ENCODE measurements at regions not wholly inside any gene's neighbourhood (a gene's known extent, or its start where the extent isn't known, plus 50 kb on each side); places are given as distances from the start of the nearest gene placed in this dataset.

- 50 to 69% methylated on average over 5 of the region's 5 CpGs for WGBS, 2 experiments (ENCODE audit: low coverage in 1 of 2, low lambda C conversion rate in 2 of 2, missing lambda C conversion rate in 2 of 2)
- H3K4me3 ChIP-seq, result no peak overlapping the region
- H2AFZ ChIP-seq, result no peak overlapping the region
- H3K9me2 ChIP-seq (ENCODE audit: insufficient read depth), result no peaks in the 10 kb centered on the region
- peak; percentile 14 for DNase-seq
- H4K20me1 ChIP-seq (ENCODE audit: insufficient read depth), result no peaks in the 10 kb centered on the region
- no peak overlapping the region for H3K27ac ChIP-seq
- in situ Hi-C loops (cut with MboI), result no loop called here
- no peaks in the 10 kb centered on the region for H3F3A ChIP-seq (ENCODE audit: insufficient read depth)
- no peaks in the 10 kb centered on the region for H3K36me3 ChIP-seq (ENCODE audit: low read depth)
- no peak overlapping the region for H3K9ac ChIP-seq
- H3K9me3 ChIP-seq (ENCODE audit: low read depth), result no peaks in the 10 kb centered on the region
- TF ChIP-seq EZH2phosphoT487 (IDR thresholded peaks at IDR 0.05; ENCODE audit: insufficient read depth, low read depth), result no peak
- TF ChIP-seq EZH2 (IDR thresholded peaks at IDR 0.05; ENCODE audit: insufficient read depth, poor library complexity, severe bottlenecking), result no peak
- no peaks in the 10 kb centered on the region for H3K27me3 ChIP-seq (replicated peaks; ENCODE audit: insufficient read depth)
- H3K4me1 ChIP-seq (ENCODE audit: insufficient read depth), result no peaks in the 10 kb centered on the region
- no peak overlapping the region for H3K4me2 ChIP-seq (ENCODE audit: unreplicated experiment)
- H3K79me2 ChIP-seq (ENCODE audit: insufficient read depth), result no peaks in the 10 kb centered on the region
Observed at GRCh38 chr11:28649922-28650321, 541.7 kb downstream of the METTL15 start.

- Histone ChIP-seq H3K79me2 (ENCODE audit: insufficient read depth) (no peaks in the 10 kb centered on the region), H4K20me1 (ENCODE audit: insufficient read depth) (no peaks in the 10 kb centered on the region), H3K9me2 (ENCODE audit: insufficient read depth) (no peaks in the 10 kb centered on the region), H3K36me3 (ENCODE audit: low read depth) (no peaks in the 10 kb centered on the region), H3K4me3 (no peak overlapping the region), H3K4me1 (ENCODE audit: insufficient read depth) (peaks cover 12% of the 10 kb centered on the region), H2AFZ (no peak overlapping the region), H3F3A (ENCODE audit: insufficient read depth) (peaks cover 12% of the 10 kb centered on the region; the same call in 1 of the 2 replicates), H3K27me3 (replicated peaks; ENCODE audit: insufficient read depth) (no peaks in the 10 kb centered on the region; the same call in none of the 2 replicates), H3K9ac (no peak overlapping the region), H3K4me2 (ENCODE audit: unreplicated experiment) (no peak overlapping the region), H3K9me3 (ENCODE audit: low read depth) (no peaks in the 10 kb centered on the region), H3K27ac (no peak overlapping the region)
- TF ChIP-seq EZH2 (IDR thresholded peaks at IDR 0.05; ENCODE audit: insufficient read depth, poor library complexity, severe bottlenecking) (no peak), EZH2phosphoT487 (IDR thresholded peaks at IDR 0.05; ENCODE audit: insufficient read depth, low read depth) (no peak)
- 11 to 18% methylated on average over 2 of the region's 2 CpGs for WGBS, 2 experiments (ENCODE audit: low coverage in 1 of 2, low lambda C conversion rate in 2 of 2, missing lambda C conversion rate in 2 of 2)
- in situ Hi-C loops (cut with MboI), result no loop called here
- DNase-seq, result no peak
Observed at GRCh38 chr11:28636566-28636965, 528.4 kb downstream of the METTL15 start.

GRCh38 chr11:28636033-28636432 lies 527.8 kb downstream of the METTL15 start:
- Histone ChIP-seq H3K4me2 (ENCODE audit: unreplicated experiment) (no peak overlapping the region), H3K9me3 (ENCODE audit: low read depth) (no peaks in the 10 kb centered on the region), H3K79me2 (ENCODE audit: insufficient read depth) (no peaks in the 10 kb centered on the region), H3F3A (ENCODE audit: insufficient read depth) (peaks cover 12% of the 10 kb centered on the region; the same call in 1 of the 2 replicates), H3K36me3 (ENCODE audit: low read depth) (no peaks in the 10 kb centered on the region), H3K27ac (no peak overlapping the region), H3K27me3 (replicated peaks; ENCODE audit: insufficient read depth) (no peaks in the 10 kb centered on the region; the same call in none of the 2 replicates), H3K9ac (no peak overlapping the region), H3K4me3 (no peak overlapping the region), H4K20me1 (ENCODE audit: insufficient read depth) (no peaks in the 10 kb centered on the region), H3K4me1 (ENCODE audit: insufficient read depth) (peaks cover 12% of the 10 kb centered on the region), H3K9me2 (ENCODE audit: insufficient read depth) (no peaks in the 10 kb centered on the region), H2AFZ (no peak overlapping the region)
- in situ Hi-C loops (cut with MboI), result no loop called here
- DNase-seq, result no peak
- TF ChIP-seq EZH2 (IDR thresholded peaks at IDR 0.05; ENCODE audit: insufficient read depth, poor library complexity, severe bottlenecking) (no peak), EZH2phosphoT487 (IDR thresholded peaks at IDR 0.05; ENCODE audit: insufficient read depth, low read depth) (no peak)
- 37 to 40% methylated on average over 4 of the region's 4 CpGs for WGBS, 2 experiments (ENCODE audit: low coverage in 1 of 2, low lambda C conversion rate in 2 of 2, missing lambda C conversion rate in 2 of 2)

GRCh38 chr11:28632338-28632737 lies 524.1 kb downstream of the METTL15 start:
- no peaks in the 10 kb centered on the region; the same call in 1 of the 2 replicates for H3K27me3 ChIP-seq (replicated peaks; ENCODE audit: insufficient read depth)
- in situ Hi-C loops (cut with MboI), result no loop called here
- no peaks in the 10 kb centered on the region for H3K9me2 ChIP-seq (ENCODE audit: insufficient read depth)
- H4K20me1 ChIP-seq (ENCODE audit: insufficient read depth), result no peaks in the 10 kb centered on the region
- no peaks in the 10 kb centered on the region for H3K9me3 ChIP-seq (ENCODE audit: low read depth)
- H3K36me3 ChIP-seq (ENCODE audit: low read depth), result no peaks in the 10 kb centered on the region
- WGBS, 2 experiments (ENCODE audit: low coverage in 1 of 2, low lambda C conversion rate in 2 of 2, missing lambda C conversion rate in 2 of 2), result 26 to 36% methylated on average over 2 of the region's 2 CpGs
- H3K27ac ChIP-seq, result no peak overlapping the region
- TF ChIP-seq EZH2 (IDR thresholded peaks at IDR 0.05; ENCODE audit: insufficient read depth, poor library complexity, severe bottlenecking) (no peak), EZH2phosphoT487 (IDR thresholded peaks at IDR 0.05; ENCODE audit: insufficient read depth, low read depth) (no peak)
- no peak overlapping the region for H3K4me3 ChIP-seq
- H3F3A ChIP-seq (ENCODE audit: insufficient read depth), result peaks cover 12% of the 10 kb centered on the region; the same call in 1 of the 2 replicates
- H3K4me2 ChIP-seq (ENCODE audit: unreplicated experiment), result peak overlapping the region; percentile 13
- H3K79me2 ChIP-seq (ENCODE audit: insufficient read depth), result no peaks in the 10 kb centered on the region
- peak; percentile 54 for DNase-seq
- no peak overlapping the region for H2AFZ ChIP-seq
- H3K9ac ChIP-seq, result no peak overlapping the region
- peaks cover 12% of the 10 kb centered on the region for H3K4me1 ChIP-seq (ENCODE audit: insufficient read depth)

- 0 to 5% methylated on average over 1 of the region's 1 CpG for WGBS, 2 experiments (ENCODE audit: low coverage in 1 of 2, low lambda C conversion rate in 2 of 2, missing lambda C conversion rate in 2 of 2)
- H3K9me2 ChIP-seq (ENCODE audit: insufficient read depth), result no peaks in the 10 kb centered on the region
- no peak overlapping the region for H3K27ac ChIP-seq
- H4K20me1 ChIP-seq (ENCODE audit: insufficient read depth), result no peaks in the 10 kb centered on the region
- no peak overlapping the region for H3K9ac ChIP-seq
- no peak overlapping the region for H3K4me2 ChIP-seq (ENCODE audit: unreplicated experiment)
- TF ChIP-seq EZH2phosphoT487 (IDR thresholded peaks at IDR 0.05; ENCODE audit: insufficient read depth, low read depth) (no peak), EZH2 (IDR thresholded peaks at IDR 0.05; ENCODE audit: insufficient read depth, poor library complexity, severe bottlenecking) (no peak)
- H3F3A ChIP-seq (ENCODE audit: insufficient read depth), result peaks cover 12% of the 10 kb centered on the region; the same call in 1 of the 2 replicates
- no peaks in the 10 kb centered on the region for H3K36me3 ChIP-seq (ENCODE audit: low read depth)
- H3K4me1 ChIP-seq (ENCODE audit: insufficient read depth), result peaks cover 12% of the 10 kb centered on the region
- H3K27me3 ChIP-seq (replicated peaks; ENCODE audit: insufficient read depth), result no peaks in the 10 kb centered on the region
- no peak for DNase-seq
- no peaks in the 10 kb centered on the region for H3K9me3 ChIP-seq (ENCODE audit: low read depth)
- H3K4me3 ChIP-seq, result no peak overlapping the region
- no peaks in the 10 kb centered on the region for H3K79me2 ChIP-seq (ENCODE audit: insufficient read depth)
- no peak overlapping the region for H2AFZ ChIP-seq
- in situ Hi-C loops (cut with MboI), result no loop called here
Observed at GRCh38 chr11:28631148-28631547, 523.0 kb downstream of the METTL15 start.
